HG02981 (cell line): ENCODE measurements at regions not wholly inside any gene's neighbourhood (a gene's known extent, or its start where the extent isn't known, plus 50 kb on each side); places are given as distances from the start of the nearest gene placed in this dataset.

Source experiments
- ATAC-seq: cut with Tn5 transposase; IDR thresholded peaks from one replicate; pipeline ENCODE4 v1.9.1; 2021; ENCODE audit warnings: mild to moderate bottlenecking, moderate library complexity; ENCODE audit not compliant: unreplicated experiment

GRCh38 chr13:111551204-111551820, 230.9 kb downstream of the TEX29 start:
- ATAC-seq, result no peak

GRCh38 chr13:111552891-111553655, 232.6 kb downstream of the TEX29 start:
- ATAC-seq, result no peak

GRCh38 chr13:111554539-111555267, 234.3 kb downstream of the TEX29 start:
- ATAC-seq, result no peak

DNA sequence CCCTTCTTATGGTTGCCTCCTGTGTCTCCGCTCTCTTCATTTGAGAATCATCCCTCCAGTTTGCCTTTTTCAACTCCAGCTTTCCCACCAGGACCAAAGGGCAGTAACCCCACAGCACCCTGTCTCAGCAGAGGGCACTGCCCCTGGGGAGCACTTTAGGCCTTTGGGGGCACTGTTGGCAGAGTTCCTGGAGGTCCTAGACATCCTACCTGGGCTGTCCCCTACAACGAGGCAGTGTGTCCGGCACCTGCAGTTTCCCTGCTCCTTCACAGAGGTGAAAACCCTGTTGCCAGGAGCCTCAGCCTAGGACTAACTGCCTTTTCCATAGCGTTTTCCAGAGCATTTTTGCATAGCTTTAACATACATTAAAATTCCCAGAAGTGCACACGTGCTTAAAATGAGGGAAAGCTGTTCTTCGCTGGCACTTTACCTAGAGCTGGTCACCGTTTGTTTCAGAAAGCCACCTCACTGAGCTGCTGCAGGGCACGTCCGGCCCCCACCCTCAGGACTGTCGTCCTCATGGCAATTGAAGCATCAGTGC, 234.9 kb downstream of the TEX29 start:
- ATAC-seq, result no peak

DNA sequence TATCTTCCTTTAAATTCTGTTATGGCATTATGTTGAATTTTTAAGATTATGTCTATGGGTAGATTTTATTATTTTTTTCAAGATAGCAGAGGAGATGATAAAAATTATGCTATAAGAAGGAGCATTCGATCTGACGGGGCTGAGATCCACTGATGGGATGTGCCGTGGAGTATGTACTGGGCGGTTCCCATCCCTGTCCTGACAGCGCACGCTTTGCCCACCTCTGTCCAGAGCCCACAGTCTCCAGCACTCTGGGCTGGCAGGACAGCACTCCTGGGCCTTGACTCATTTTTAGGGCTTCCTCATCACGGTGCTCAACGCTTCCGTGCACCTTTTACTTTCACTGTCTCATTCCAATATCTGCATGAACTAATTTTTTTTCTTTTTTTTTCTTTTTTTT, 235.5 kb downstream of the TEX29 start:
- ATAC-seq, result no peak

DNA sequence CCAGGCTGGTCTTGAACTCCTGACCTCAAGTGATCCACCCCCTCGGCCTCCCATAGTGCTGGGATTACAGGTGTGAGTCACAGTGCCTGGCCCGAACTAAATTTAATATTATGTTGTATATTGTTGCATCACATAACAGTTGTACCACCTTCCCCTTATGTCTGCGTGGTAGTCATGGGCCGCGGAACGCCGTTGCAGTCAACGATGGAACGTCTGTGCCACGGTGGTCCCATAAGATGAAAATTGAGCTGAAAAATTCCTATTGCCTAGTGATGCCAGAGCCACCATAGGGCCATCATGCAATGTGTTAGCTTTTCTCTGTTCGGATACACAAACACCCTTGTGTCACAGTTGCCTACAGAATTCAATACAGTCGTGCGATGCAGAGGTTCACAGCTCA, 236.1 kb downstream of the TEX29 start:
- no peak for ATAC-seq

DNA sequence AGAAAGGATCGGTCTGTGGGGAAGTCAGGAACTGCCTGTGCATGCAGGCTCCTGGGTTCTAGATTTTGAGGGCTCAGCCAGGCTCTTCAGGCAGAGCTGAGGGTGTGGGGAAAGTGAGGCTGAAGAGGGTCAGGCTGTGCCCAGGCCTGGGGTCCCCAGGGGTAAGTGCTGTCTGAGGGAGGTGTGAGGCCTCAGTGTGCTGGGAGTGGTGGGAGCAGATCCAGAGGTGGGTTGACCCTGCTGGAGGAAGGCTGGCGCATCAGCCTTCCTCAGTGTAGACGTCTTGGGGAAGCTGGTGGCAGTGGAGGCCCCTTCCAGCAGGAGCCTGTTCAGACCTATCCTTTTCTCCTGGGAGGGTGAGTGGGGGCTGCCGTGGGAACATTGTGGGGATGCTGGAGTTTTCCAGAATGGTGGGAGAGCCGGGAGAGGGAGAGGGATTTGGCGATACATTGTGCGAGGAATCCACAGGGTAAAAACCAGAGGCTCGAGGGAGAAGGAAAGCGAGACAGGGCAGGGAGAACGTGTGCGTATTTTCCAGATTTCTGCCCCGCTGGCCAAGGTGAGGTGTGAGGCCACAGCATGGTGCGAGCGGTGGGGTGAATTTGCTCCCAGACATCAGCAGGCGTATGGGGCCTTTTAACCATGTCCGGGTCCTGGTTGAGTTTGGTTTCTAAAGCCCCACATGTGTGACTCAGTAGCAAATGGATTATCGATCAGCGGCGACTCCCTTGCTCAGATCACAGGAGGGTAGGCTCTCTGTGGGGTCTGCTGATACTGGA, 237.7 kb downstream of the TEX29 start:
- no peak for ATAC-seq

- no peak for ATAC-seq
These were observed 238.3 kb downstream of the TEX29 start for GRCh38 chr13:111558700-111559088.

- no peak for ATAC-seq
These were observed 239.4 kb downstream of the TEX29 start for GRCh38 chr13:111559612-111560403.

GRCh38 chr13:111561091-111561781, 240.8 kb downstream of the TEX29 start:
- no peak for ATAC-seq

GRCh38 chr13:111562716-111563115, 242.3 kb downstream of the TEX29 start:
- ATAC-seq, result no peak

DNA sequence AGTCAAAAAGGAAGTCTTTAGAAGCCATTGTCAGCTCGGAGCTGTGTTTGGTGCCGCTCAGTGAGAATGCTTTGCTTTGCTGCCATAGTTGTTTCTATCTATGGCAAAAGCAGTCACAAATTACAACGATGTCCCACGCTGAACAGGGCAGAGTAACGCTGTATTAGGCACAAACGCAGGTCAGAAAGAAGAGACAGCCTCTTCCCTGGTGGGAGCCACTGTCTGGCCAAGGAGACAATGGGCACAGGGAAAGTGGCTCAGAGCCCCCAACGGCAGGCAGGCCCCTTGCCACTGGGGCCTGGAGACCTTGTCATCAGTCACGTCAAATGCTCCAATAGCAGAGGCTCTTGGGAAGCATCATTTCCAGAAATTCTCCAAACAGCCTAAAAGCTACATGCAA, 244.2 kb downstream of the TEX29 start:
- ATAC-seq, result no peak

GRCh38 chr13:111565400-111565799, 245.0 kb downstream of the TEX29 start:
- no peak for ATAC-seq

DNA sequence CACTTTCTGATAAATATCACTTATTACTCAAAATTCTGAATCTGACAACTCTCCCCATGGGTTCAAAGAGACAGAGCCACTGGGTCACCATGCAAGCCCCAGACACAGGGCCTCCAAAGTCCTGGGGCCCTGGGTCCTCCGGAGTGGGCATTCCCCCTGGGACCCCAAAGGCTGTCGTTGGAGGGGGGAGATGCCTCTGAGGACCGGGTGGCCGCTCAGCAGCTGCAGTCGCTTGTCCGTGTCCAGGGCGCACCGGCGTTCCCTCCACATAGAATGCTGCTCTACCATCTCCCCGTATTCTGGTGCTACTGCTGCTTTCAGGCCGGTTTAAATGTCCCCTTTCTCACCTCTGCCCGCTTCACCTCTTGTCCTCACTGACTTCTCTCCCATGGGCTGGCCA, 246.1 kb downstream of the TEX29 start:
- ATAC-seq, result no peak

DNA sequence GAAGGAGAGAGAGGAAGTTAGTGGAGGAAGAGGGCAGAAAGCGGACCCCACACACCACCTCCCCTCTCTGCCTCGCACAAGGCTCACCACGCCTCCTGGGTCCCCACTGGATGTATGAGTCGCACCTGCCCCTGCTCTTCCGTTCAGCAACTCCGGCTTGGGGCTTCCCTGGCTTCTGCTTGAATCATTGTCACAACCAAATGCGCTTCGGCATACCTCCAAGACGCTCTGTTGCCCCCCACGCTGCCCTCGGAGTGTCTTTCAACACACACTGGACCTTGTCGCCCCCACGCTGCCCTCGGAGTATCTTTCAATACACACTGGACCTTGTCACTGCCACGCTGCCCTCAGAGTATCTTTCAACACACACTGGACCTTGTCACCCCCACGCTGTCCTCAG, 247.2 kb downstream of the TEX29 start:
- no peak for ATAC-seq

GRCh38 chr13:111568290-111568689, 247.8 kb downstream of the TEX29 start:
- no peak for ATAC-seq

DNA sequence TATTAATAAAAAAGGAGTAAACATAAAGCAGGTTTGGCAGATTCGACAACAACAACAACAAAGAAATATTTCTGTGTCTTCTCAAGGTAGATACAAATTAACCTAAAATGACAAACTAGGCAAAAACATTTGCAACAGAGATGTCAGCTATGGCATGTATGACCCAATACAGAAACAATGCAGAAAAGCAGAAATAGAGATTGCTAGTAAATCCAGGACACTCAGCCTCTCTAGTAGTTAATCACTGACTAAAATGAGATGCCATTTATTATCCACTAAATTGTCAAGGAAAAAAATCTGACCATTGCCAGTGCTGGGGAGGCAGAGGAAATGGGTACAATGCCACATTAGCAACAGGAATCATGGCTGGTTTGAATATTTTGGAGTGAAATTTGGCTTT, 250.5 kb downstream of the TEX29 start:
- ATAC-seq, result no peak

GRCh38 chr13:111572956-111573761, 252.7 kb downstream of the TEX29 start:
- no peak for ATAC-seq

GRCh38 chr13:111573801-111574200, 253.4 kb downstream of the TEX29 start:
- ATAC-seq, result no peak
